ENCODE measurements at regions not wholly inside any gene's neighbourhood (a gene's known extent, or its start where the extent isn't known, plus 50 kb on each side); places are given as distances from the start of the nearest gene placed in this dataset.
A peak's percentile ranks its signal among the peaks of the same experiment; 100 is the strongest.

GRCh38 chr7:85564861-85565260 is 378.0 kb upstream of the SEMA3D start:
- no peak for FAIRE-seq

- no peak for FAIRE-seq
Observed at GRCh38 chr7:85561706-85562105, 374.9 kb upstream of the SEMA3D start.

DNA sequence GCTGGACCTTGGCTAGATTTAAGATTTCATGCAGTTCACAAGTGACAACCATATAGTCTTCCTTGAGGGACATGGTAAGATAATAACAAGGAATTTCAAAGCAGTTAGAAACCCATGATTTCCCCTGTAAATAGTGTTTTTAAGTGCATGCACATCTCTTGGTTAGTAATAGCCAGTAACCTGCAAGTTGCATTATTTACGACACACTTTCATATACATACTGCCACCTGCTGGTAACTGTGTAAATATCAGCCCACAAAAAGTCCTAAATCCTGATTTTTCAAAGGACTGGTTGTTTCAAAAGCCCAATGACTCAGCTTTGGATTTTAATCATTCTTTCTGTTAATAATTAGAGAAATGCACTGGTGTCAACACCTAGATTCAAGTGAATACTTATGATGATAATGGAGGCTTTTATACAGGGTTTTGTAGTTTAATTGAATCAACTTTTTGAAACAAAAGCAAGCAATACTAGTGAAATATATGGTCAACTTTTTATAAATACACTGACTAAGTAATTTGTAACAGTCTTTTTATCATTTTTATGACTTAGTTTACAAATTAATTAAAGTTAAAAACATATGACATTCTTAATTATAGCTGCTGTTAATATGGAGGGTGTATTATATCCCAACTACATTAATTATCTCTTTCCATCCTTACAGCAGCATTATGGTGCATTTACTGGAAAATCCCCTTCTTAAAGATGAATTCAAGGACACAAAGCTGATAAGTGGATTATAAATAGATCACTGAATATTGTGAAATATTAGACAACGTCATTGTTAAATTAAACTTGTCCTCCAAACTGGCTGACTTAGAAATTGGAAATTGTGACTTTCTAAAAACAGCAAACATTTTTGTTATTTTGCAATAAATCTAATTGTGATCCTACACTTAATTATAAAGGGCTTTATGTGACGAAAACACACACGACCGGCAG is 367.7 kb upstream of the SEMA3D start:
- peak; percentile 91 for FAIRE-seq

GRCh38 chr7:85535974-85536729 is 349.3 kb upstream of the SEMA3D start:
- no peak for FAIRE-seq

GRCh38 chr7:85529831-85530230 is 343.0 kb upstream of the SEMA3D start:
- no peak for FAIRE-seq

DNA sequence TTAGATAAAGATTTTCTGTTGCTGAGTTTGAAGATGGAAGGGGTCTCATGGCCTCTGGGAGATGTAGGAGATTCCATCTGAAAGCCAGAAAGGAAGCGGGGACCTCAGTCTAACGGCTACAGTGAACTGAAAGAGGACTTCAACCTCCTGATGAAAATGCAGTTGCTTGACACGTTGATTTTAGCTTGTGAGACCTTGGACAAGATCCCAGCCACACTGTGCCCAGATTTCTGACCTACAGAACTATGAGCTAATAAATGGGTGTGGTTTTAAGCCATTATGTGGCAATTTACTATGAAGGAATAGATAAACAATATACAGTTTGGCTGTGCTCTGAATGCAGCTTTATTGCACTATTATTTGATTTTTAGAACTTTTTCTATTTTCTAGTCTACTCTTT is 342.3 kb upstream of the SEMA3D start:
- FAIRE-seq: no peak

GRCh38 chr7:85528581-85528980 is 341.7 kb upstream of the SEMA3D start:
- FAIRE-seq: no peak

DNA sequence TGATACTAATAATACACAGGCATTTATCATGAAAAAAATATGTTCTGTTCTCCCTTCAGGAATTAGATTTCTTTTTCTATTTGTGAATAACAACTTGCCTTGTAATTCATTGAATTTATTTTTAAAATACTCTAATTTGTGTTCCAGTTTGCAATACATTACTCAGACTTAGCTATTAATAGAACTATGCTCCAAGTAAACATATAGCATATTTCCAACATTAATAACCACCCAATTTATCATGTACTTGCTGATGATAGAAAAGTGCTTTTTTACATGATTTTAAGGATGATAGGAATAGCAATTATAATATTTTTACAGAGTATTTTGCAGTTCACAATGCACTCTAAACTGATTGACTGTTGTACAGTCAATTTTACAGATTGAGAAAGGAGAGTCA is 338.8 kb upstream of the SEMA3D start:
- no peak for FAIRE-seq

GRCh38 chr7:85522070-85522469 is 335.2 kb upstream of the SEMA3D start:
- FAIRE-seq: no peak

- no peak for FAIRE-seq
Observed at GRCh38 chr7:85521108-85521694, 334.3 kb upstream of the SEMA3D start.

DNA sequence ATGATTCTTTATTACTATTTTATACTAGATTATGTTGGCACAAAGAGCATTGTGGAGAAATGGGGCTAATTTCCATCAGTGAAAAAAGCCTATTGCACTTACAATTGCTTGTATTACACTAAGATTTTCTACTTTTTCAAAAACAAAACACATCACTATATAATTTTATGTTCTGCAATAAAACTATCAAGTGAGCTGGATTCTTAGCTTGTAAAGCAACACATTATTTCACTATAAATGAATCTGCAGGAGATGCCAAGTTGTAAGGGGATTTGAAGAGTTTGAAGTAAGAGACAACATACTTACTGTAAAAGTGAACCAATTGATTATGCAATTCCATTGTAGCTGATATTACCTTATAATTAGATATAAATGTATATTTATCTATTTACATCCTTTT is 333.3 kb upstream of the SEMA3D start:
- no peak for FAIRE-seq

GRCh38 chr7:85516675-85517074 is 329.8 kb upstream of the SEMA3D start:
- FAIRE-seq: no peak

GRCh38 chr7:85512790-85513189 is 325.9 kb upstream of the SEMA3D start:
- no peak for FAIRE-seq

DNA sequence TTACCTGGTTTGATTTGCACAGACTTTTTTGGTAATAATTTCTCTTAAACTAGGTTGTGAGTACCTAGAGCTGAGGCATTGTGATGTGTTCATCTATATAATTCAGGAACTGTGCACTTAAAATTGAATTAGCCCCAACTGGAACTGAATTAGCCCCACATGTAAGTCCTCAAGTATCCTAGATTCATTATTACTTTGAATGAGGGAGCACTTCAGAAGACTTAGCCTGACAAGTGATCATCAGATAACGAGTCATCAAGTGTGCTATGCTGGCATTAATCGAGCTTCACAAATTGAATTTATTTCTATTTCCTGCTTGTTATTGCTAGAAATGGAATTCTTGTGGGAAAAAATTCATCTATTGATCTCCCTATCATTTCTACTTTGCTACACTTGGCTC is 323.4 kb upstream of the SEMA3D start:
- FAIRE-seq: no peak

- no peak for FAIRE-seq
Observed at GRCh38 chr7:85509476-85509875, 322.6 kb upstream of the SEMA3D start.

GRCh38 chr7:85508642-85509410 is 322.0 kb upstream of the SEMA3D start:
- no peak for FAIRE-seq

- FAIRE-seq: no peak
Observed at GRCh38 chr7:85498031-85498430, 311.2 kb upstream of the SEMA3D start.

DNA sequence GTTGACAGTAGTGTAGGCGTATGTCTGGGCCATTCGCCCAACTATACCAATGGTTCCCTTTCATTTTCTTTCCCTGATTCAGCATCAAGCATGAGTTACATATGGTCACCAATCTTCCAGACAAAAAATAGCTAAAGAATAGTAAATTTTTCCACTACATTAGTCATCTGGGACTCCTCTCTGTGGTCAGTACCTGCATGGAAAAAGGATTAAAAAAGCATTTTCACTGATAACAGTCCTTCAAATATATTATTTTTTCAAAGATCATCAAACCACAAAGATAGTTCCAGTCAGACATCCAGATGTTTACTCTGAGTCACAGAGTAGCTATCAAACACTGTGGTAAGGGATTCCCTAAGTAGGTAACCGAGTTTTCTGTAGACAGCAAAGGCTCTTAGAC is 302.6 kb upstream of the SEMA3D start:
- FAIRE-seq: no peak

DNA sequence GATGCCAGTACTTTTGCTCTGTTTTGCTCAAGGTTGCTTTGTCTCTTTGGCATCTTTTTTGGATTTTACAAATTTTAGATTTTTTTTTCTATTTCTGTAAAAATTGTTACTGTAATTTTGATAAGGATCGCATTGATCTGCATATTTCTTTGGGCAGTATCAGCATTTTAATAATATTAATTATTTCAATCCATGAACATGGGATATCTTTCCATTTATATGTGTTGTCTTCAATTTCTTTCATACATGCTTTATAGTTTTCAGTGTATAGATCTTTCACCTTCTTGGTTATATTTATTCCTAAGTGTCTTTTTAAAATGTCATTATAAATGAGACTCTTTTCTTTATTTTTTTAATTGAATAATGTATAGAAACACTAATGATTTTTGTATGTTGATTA is 301.6 kb upstream of the SEMA3D start:
- FAIRE-seq: peak; percentile 16

- FAIRE-seq: no peak
Observed at GRCh38 chr7:85483177-85483576, 296.3 kb upstream of the SEMA3D start.

GRCh38 chr7:85480666-85481065 is 293.8 kb upstream of the SEMA3D start:
- no peak for FAIRE-seq

DNA sequence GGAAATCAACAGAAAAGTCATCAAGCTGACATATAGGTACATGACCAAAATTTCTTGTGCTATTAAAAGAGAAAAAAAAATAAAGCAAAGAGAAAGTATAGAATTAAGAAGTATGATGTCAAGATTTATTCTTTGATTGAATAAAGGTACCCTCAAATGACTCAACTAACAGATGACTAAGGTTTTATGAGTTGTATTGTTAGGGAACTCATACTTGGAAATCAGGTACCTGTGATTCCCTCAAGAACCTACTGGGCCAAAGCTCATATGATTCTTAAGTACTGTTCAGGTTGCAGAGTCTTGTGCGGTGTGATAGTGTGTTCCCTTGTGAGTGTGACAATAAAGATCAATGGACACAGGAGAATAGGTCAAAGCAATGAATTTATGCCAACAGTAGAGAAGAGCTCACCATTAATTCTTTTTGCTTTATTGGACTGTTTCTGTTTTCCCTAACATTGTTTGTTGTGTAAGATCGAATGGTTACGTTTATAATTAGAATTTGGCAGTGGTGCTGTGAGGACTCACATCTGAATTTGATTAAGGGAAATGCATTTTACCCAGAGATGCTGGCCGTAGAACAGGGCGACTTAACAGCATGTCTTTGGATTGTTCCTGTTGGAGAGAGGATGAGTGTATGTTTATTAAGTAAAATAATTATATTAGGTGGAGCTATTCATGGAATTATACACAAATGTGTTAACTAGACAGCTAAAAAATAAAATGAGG is 293.2 kb upstream of the SEMA3D start:
- FAIRE-seq: no peak

Data from A204.1 (cell line).